Kidney (tissue), 10 donors: ENCODE measurements at regions not wholly inside any gene's neighbourhood (a gene's known extent, or its start where the extent isn't known, plus 50 kb on each side); places are given as distances from the start of the nearest gene placed in this dataset.
A peak's percentile ranks its signal among the peaks of the same experiment; 100 is the strongest.
"Not testable (repeated sequence)": the region's sequence is repeated elsewhere in the genome, so short reads cannot be mapped to it uniquely, and the experiment has no call there.

Source experiments
- DNase-seq, 5 donors: peaks; one replicate each; pipeline ENCODE4 v3.0.0-alpha.2; 2013 to 2020
- FAIRE-seq: peaks from 2 replicates; lab custom pipeline; 2012; peaks lifted over from hg19 to GRCh38; lab: Jason Lieb, UNC
- H3K27ac ChIP-seq, 2 donors: one replicate each; pipeline ENCODE4 v1.7.0; 2013; ENCODE audit warnings: low read depth in 2 of 2, low read length in 2 of 2, inconsistent platforms in 1 of 2
- H3K27me3 ChIP-seq: one replicate; pipeline ENCODE4 v1.7.1; 2013; ENCODE audit warnings: low read length, inconsistent platforms; ENCODE audit not compliant: control insufficient read depth, insufficient read depth
- H3K36me3 ChIP-seq, 3 donors: one replicate each; pipeline versions ENCODE4 v1.7.0 to v1.7.1; 2013; ENCODE audit warnings: low read length in 3 of 3, control low read depth in 1 of 3, inconsistent platforms in 1 of 3; ENCODE audit not compliant: insufficient read depth in 3 of 3, control insufficient read depth in 2 of 3
- H3K4me1 ChIP-seq, 3 donors: one replicate each; pipeline versions ENCODE4 v1.7.0 to v1.7.1; 2013; ENCODE audit warnings: low read length in 3 of 3, inconsistent platforms in 1 of 3, low read depth in 1 of 3; ENCODE audit not compliant: control insufficient read depth in 2 of 3, insufficient read depth in 2 of 3
- H3K4me3 ChIP-seq, 3 donors: one replicate each; pipeline versions ENCODE4 v1.7.0 to v1.8.1; 2013; ENCODE audit warnings: low read length in 3 of 3, control low read depth in 1 of 3, inconsistent platforms in 1 of 3
- H3K9ac ChIP-seq, 3 donors: one replicate each; pipeline versions ENCODE4 v1.7.0 to v1.7.1; 2013; ENCODE audit warnings: low read length in 3 of 3, control low read depth in 1 of 3, inconsistent platforms in 1 of 3
- H3K9me3 ChIP-seq, 3 donors: one replicate each; pipeline versions ENCODE4 v1.7.0 to v1.7.1; 2013; ENCODE audit warnings: low read length in 3 of 3, control low read depth in 1 of 3, inconsistent platforms in 1 of 3; ENCODE audit not compliant: control insufficient read depth in 2 of 3, insufficient read depth in 1 of 3
- intact Hi-C: fragments of 100-400 bp; cut with DNase I; formaldehyde crosslinking; loops from one replicate; pipeline ENCODE4 v1.11.1; 2022
- donor health status: control.
- donor health status: control.
- donor health status: DM: yes; HTN: yes; CAD: no.
- donor health status: Normal renal cell carcinoma (clear cell type).

- H3K9ac ChIP-seq, H3K9me3 ChIP-seq, H3K4me3 ChIP-seq, DNase-seq, H3K27ac ChIP-seq, H3K4me1 ChIP-seq, intact Hi-C loops, H3K36me3 ChIP-seq, H3K27me3 ChIP-seq, FAIRE-seq: not testable (repeated sequence)
Observed at GRCh38 chr16:33634057-33634456, 174.6 kb downstream of the TP53TG3F start.

- H3K36me3 ChIP-seq, H3K4me1 ChIP-seq, H3K9ac ChIP-seq, H3K4me3 ChIP-seq, DNase-seq, H3K27me3 ChIP-seq, H3K9me3 ChIP-seq, intact Hi-C loops, H3K27ac ChIP-seq, FAIRE-seq: not testable (repeated sequence)
Observed at GRCh38 chr16:33636760-33637159, 177.3 kb downstream of the TP53TG3F start.

- DNase-seq, H3K4me1 ChIP-seq, H3K36me3 ChIP-seq, H3K9ac ChIP-seq, intact Hi-C loops, H3K27ac ChIP-seq, H3K27me3 ChIP-seq, H3K4me3 ChIP-seq, H3K9me3 ChIP-seq, FAIRE-seq: not testable (repeated sequence)
Observed at GRCh38 chr16:33643270-33643669, 183.9 kb downstream of the TP53TG3F start.

GRCh38 chr16:33643698-33644381 lies 184.4 kb downstream of the TP53TG3F start:
- H3K9me3 ChIP-seq, DNase-seq, H3K4me1 ChIP-seq, FAIRE-seq, H3K36me3 ChIP-seq, H3K4me3 ChIP-seq, H3K27me3 ChIP-seq, H3K27ac ChIP-seq, intact Hi-C loops, H3K9ac ChIP-seq: not testable (repeated sequence)

- H3K9ac ChIP-seq, H3K4me1 ChIP-seq, H3K27me3 ChIP-seq, H3K27ac ChIP-seq, DNase-seq, FAIRE-seq, H3K36me3 ChIP-seq, intact Hi-C loops, H3K9me3 ChIP-seq, H3K4me3 ChIP-seq: not testable (repeated sequence)
Observed at GRCh38 chr16:33646386-33646785, 187.0 kb downstream of the TP53TG3F start.

GRCh38 chr16:33655756-33656155 lies 196.3 kb downstream of the TP53TG3F start:
- H3K36me3 ChIP-seq, H3K4me1 ChIP-seq, H3K9me3 ChIP-seq, H3K27ac ChIP-seq, H3K4me3 ChIP-seq, DNase-seq, H3K27me3 ChIP-seq, FAIRE-seq, intact Hi-C loops, H3K9ac ChIP-seq: not testable (repeated sequence)

GRCh38 chr16:33656394-33656793 lies 197.0 kb downstream of the TP53TG3F start:
- H3K9me3 ChIP-seq, DNase-seq, H3K9ac ChIP-seq, H3K27ac ChIP-seq, intact Hi-C loops, H3K36me3 ChIP-seq, H3K4me3 ChIP-seq, H3K4me1 ChIP-seq, H3K27me3 ChIP-seq: not testable (repeated sequence)
- FAIRE-seq: peak; percentile 95

- H3K9ac ChIP-seq, intact Hi-C loops, H3K9me3 ChIP-seq, H3K27me3 ChIP-seq, FAIRE-seq, H3K4me3 ChIP-seq, H3K36me3 ChIP-seq, H3K27ac ChIP-seq, DNase-seq, H3K4me1 ChIP-seq: not testable (repeated sequence)
Observed at GRCh38 chr16:33657717-33658116, 198.3 kb downstream of the TP53TG3F start.
